ENCODE measurements at regions not wholly inside any gene's neighbourhood (a gene's known extent, or its start where the extent isn't known, plus 50 kb on each side); places are given as distances from the start of the nearest gene placed in this dataset.

- TF ChIP-seq CTCF (conservative IDR thresholded peaks at IDR 0.05; ENCODE audit: low read depth, low read length) (no peak), EZH2 (IDR thresholded peaks at IDR 0.05; ENCODE audit: low read length, unreplicated experiment) (no peak)
These were observed 153.8 kb downstream of the PLPP3 start for GRCh38 chr1:56425494-56426037.
